HG03097 (cell line): ENCODE measurements at regions not wholly inside any gene's neighbourhood (a gene's known extent, or its start where the extent isn't known, plus 50 kb on each side); places are given as distances from the start of the nearest gene placed in this dataset.

Experiments
- ATAC-seq: cut with Tn5 transposase; IDR thresholded peaks from one replicate; pipeline ENCODE4 v1.9.1; 2021; ENCODE audit not compliant: unreplicated experiment, low FRiP score

GRCh38 chr11:36792996-36793914 is 195.2 kb upstream of the RAG2 start:
- no peak for ATAC-seq

- ATAC-seq, result no peak
Observed at GRCh38 chr11:36791957-36792356, 193.9 kb upstream of the RAG2 start.

GRCh38 chr11:36790526-36790925 is 192.5 kb upstream of the RAG2 start:
- ATAC-seq, result no peak

GRCh38 chr11:36783808-36784207 is 185.8 kb upstream of the RAG2 start:
- no peak for ATAC-seq

GRCh38 chr11:36779791-36780190 is 181.8 kb upstream of the RAG2 start:
- ATAC-seq, result no peak

- ATAC-seq, result no peak
Observed at GRCh38 chr11:36777311-36777710, 179.3 kb upstream of the RAG2 start.

- ATAC-seq, result no peak
Observed at GRCh38 chr11:36775756-36776155, 177.7 kb upstream of the RAG2 start.

GRCh38 chr11:36775130-36775529 is 177.1 kb upstream of the RAG2 start:
- ATAC-seq, result no peak

GRCh38 chr11:36774603-36775002 is 176.6 kb upstream of the RAG2 start:
- ATAC-seq, result no peak

- no peak for ATAC-seq
Observed at GRCh38 chr11:36763187-36763586, 165.2 kb upstream of the RAG2 start.

GRCh38 chr11:36757075-36757474 is 159.0 kb upstream of the RAG2 start:
- no peak for ATAC-seq

GRCh38 chr11:36753960-36754359 is 155.9 kb upstream of the RAG2 start:
- no peak for ATAC-seq

- ATAC-seq, result no peak
Observed at GRCh38 chr11:36751996-36752395, 154.0 kb upstream of the RAG2 start.

- no peak for ATAC-seq
Observed at GRCh38 chr11:36751335-36751781, 153.3 kb upstream of the RAG2 start.

GRCh38 chr11:36750349-36750748 is 152.3 kb upstream of the RAG2 start:
- no peak for ATAC-seq

- no peak for ATAC-seq
Observed at GRCh38 chr11:36748836-36749235, 150.8 kb upstream of the RAG2 start.

- ATAC-seq, result peak; percentile 96
Observed at GRCh38 chr11:36746886-36747710, 149.1 kb upstream of the RAG2 start.

- no peak for ATAC-seq
Observed at GRCh38 chr11:36744375-36745168, 146.5 kb upstream of the RAG2 start.

GRCh38 chr11:36743039-36743438 is 145.0 kb upstream of the RAG2 start:
- ATAC-seq, result no peak

- ATAC-seq, result no peak
Observed at GRCh38 chr11:36741515-36741914, 143.5 kb upstream of the RAG2 start.
